Stimulated activated CD4-positive, alpha-beta T cell treated with anti-CD3 and anti-CD28 coated beads, Interleukin-1b, Interleukin-23, amount 100 ng/mL, for 24 hours (primary cell): ENCODE measurements at regions not wholly inside any gene's neighbourhood (a gene's known extent, or its start where the extent isn't known, plus 50 kb on each side); places are given as distances from the start of the nearest gene placed in this dataset.
A peak's percentile ranks its signal among the peaks of the same experiment; 100 is the strongest.

Experiments used
- DNase-seq, 4 experiments: peaks; one replicate each; pipeline ENCODE4 v3.0.0-alpha.2; 2020; ENCODE audit warnings: low read depth in 4 of 4, low spot score in 1 of 4

DNA sequence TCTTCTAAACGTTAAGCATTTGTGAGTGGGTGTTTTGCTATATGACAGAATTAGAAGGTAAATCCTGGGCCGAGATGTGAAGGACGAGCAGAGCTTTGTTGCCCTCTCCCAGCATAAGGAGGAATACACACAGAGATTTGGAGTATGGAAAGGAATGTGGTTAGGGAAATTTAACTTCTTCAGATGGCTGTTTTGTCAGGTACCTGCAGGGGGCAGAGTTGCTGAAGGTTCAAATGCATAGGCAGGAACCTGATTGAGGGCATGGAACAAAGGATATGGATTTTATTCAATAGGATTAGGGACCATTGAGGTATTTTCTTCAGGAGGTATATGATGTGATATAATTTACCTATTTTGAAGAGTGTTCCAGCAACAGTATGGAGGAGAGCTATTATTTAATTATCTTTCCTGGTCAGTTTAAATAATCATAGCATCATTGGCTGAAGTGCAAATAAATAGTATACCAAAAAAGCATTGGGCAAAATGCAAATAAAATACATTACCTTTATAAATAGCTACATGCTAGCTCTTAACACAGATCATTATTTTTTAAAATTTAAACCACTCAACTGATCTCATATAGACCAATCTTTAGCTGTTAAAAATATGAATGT lies 143.6 kb downstream of the SLIT2 start:
- no peak for DNase-seq

DNA sequence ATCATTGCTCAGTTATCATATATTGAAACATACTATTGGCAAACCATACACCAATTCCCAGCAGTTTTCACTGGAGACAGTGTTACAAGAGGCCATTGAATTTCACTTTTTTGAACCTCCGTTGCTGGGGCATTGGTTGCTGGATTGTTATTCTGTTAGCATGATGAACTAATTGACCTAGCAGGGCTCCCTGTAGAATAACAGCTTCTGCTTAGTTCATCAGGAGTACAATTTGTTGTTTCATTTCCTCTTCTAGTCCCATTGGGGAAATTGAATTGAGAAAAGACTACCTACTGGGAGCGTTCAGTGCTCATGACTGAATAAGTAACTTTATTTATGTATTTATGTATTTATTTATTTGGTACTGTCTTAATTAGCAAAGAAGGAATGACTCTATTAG lies 151.6 kb downstream of the SLIT2 start:
- no peak for DNase-seq

- no peak for DNase-seq
Observed at GRCh38 chr4:20403846-20404245, 152.1 kb downstream of the SLIT2 start.

- DNase-seq: no peak
Observed at GRCh38 chr4:20408611-20409010, 156.9 kb downstream of the SLIT2 start.

- DNase-seq: no peak
Observed at GRCh38 chr4:20412072-20412471, 160.4 kb downstream of the SLIT2 start.

DNA sequence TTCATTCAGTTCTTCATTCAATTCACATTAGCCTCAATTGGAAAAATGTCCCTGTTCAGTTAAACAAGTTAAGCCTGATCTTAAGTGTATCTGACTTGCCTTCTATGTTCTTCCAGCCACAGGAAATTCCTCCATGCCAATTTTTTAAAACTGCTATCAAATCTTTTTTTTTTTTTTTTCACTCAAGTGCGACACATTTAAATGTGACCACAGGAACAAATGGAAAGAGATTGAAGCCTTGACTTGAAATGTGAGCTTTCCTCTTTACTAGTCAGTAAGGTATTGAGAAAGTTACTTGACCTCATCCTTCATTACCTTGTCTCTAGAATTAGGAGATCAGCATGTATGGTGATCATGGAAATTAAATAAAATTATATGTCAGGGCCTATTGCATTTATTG lies 165.1 kb downstream of the SLIT2 start:
- DNase-seq: no peak

- no peak for DNase-seq
Observed at GRCh38 chr4:20418861-20419451, 167.3 kb downstream of the SLIT2 start.

DNA sequence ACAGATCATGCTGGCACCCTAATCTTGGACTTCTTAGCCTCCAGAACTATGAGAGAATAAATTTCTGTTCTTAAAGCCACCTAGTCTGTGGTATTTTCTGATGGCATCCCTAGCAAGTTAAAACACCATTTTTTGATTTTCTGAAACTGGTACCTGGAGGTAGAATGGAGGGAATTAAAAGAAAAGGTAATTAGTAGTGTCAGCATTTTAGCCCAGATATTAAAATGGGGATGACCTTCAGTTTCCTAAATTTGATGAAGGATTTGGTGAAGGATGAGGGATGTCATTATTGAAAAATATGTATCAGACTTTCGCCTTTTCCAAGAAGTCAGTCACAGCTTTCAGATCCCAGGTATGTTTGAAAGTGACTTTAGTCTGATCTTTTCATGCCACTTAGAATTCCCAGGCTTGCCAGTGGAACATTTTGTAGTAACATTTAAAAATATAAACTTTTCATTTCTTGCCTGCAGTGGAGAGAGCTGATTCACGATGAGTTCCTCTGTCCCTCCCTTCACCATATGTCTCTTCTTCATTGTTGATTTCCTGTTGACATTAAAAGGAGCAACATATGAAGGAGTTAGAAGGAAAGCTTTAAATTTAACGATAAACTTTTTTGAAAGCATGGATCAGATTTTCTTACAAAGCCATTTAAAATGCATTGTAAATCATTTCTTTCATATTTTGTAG lies 169.4 kb downstream of the SLIT2 start:
- DNase-seq: no peak

DNA sequence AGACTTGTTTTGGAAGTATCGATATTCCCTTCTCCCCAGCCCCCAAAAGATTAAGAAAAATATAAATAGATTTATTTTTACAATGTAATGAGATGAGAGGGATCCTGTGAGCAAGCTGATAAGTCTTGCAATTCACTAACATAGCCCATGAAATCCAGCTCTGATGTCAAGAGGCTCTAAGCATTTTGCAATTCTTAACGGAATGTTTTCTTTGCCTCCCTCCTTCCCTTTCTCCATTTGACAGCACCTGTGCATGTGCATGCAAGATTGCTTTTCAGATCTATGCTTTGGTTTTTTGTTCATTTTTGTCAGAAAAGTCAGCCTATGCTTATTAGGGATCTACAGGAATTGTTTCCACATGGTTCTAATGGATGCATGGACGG lies 169.9 kb downstream of the SLIT2 start:
- no peak for DNase-seq

- DNase-seq: peak in 1 of 4 experiments; percentile 1
Observed at GRCh38 chr4:20422398-20422797, 170.7 kb downstream of the SLIT2 start.

GRCh38 chr4:20423420-20423819 lies 171.7 kb downstream of the SLIT2 start:
- DNase-seq: no peak

- DNase-seq: no peak
Observed at GRCh38 chr4:20426028-20426427, 174.3 kb downstream of the SLIT2 start.

DNA sequence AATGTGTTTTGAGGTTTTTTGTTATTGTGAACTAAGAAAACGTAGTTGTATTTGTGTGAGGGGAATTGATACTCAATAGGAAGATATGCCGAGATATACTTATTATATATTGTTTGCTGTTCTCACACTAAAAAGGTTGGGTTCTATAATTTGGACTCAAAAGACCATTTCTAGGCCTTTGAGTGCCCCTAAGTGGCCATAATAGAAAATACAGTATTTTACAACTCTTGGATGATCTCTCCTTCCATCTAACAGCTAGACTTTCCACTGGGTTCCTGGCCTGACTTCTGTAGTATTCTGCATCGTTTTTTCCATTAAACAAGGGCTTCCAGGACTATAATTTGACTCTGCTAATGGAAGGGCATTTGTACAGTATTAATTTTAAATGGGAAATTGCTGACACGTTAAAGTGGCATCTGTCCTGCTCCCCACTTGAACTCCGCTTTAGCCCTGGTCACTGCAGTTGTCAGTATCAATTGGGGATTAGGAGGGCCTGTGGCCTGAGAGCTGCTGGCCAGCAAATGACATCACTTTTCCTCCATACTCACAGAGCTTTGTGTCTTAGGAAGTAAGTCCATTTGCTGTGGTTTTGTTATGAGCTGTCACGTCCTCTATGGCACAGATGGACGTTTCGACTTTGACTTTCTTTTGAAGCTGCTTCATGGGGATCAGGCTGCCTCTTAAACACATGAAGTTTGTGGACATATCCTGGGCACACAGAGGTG lies 176.9 kb downstream of the SLIT2 start:
- no peak for DNase-seq

DNA sequence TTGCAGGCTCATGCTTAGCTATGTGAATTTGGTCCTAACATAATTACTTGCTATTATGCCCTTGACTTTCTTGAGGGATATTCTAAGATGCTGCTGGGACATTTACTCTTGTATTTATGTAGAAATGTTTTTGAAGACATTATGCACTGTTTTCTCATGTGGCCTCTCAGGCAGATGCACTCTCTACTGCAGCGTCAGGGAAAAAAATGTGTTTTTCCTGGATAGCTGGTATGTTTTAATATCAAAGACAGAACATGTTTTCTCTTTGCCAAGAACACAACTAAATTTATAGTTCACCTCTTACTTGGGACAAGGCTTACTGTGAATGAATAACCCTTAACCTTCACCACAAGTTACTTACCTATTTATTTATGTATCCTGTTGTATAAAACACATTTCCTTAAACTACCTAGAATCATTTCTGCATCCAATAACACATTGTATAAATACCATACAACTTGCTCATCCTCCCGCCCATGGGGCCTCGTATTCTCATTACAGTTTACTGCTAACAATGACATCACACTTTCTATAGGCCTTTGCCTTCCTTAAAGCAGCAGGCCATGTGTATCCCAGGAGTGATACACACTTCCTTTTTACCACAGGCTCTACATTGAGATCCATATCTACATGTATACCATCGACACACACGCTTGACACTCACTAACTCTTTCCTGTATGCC lies 178.7 kb downstream of the SLIT2 start:
- no peak for DNase-seq

DNA sequence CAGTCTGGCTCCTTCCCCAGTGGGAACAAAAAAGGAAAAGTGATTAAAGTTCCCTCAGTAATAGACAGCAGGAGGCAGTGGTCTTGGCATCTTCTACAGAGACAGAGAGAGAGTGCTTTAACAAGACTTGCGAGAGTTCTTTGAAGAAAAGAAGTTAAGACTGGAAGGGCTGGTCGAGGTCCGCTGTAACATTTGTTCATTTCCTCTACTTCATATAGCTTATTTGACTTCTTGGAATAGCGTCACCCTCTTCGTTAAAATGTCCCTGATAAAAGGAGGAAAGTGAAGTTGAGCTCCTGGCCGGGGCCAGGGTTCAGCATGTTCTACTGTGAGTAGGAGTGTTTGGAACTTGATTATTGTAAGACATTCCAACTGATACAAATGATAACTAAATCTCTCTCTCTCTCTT lies 179.8 kb downstream of the SLIT2 start:
- no peak for DNase-seq

GRCh38 chr4:20432088-20432487 lies 180.4 kb downstream of the SLIT2 start:
- DNase-seq: no peak

DNA sequence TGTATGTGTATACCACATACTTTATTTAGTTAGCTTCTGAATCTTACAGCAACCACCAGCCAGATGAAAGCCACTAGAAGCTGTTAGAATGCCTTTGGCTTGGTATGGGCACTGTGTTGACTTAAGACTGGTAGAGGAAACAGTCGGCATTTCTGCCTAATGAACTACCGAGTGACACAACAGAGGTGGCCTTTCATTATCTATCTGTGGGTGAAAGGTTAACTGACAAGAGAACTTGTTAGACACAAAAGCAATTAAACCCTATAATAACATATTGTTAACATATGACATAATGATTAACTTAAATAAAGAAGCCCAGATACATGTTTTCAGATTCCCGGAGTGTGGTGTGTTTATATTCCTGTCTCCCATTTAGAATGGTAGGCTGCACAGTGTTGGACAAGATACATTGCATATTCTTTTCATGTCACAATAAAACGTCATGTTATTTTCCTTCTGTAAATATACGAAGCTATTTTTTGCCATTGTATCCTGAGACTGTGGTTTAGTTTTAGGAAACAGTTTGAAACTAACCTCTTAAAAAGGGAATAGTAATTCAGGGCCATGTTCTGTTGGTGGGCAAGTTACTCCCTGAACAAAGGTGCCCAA lies 181.5 kb downstream of the SLIT2 start:
- DNase-seq: no peak

DNA sequence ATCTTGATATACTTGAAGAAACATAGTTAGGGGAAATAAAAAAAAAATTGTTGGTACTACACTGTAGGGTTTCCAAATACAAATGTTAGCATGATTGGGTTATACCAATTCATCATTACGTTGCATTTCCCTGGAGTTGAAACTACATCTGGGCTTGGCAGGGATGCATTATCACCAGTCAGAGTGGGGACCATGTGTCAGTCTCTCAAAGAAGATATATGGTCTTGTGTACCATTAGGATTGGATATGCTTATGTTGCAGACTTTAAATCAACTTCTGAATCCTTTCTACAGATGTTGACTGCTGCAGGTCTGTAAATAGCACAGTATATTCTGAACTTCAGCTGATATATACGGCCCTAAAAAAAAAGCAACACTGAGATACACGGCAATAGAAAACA lies 188.5 kb downstream of the SLIT2 start:
- no peak for DNase-seq

- no peak for DNase-seq
Observed at GRCh38 chr4:20443015-20443805, 191.5 kb downstream of the SLIT2 start.

- no peak for DNase-seq
Observed at GRCh38 chr4:20444599-20445337, 193.1 kb downstream of the SLIT2 start.
